Esophagus muscularis mucosa (tissue), 4 donors: ENCODE measurements at regions not wholly inside any gene's neighbourhood (a gene's known extent, or its start where the extent isn't known, plus 50 kb on each side); places are given as distances from the start of the nearest gene placed in this dataset.

Experiments used
- DNase-seq: peaks from one replicate; pipeline ENCODE4 v3.0.0-alpha.2; 2017; ENCODE audit errors: extremely low spot score
- H3K27ac ChIP-seq, 4 donors: fragments of 200-600 bp; sonication (generic); replicated peaks in 1 of 4; 1 replicate in 3 of 4; 2 replicates in 1 of 4; pipeline ENCODE4 v1.5.1; 2016 to 2019; ENCODE audit warnings: mild to moderate bottlenecking in 1 of 4
- H3K27me3 ChIP-seq, 4 donors: fragments of 200-600 bp; sonication (generic); one replicate each; pipeline versions ENCODE4 v1.5.1 to v1.6.0; 2016 to 2019
- H3K36me3 ChIP-seq, 4 donors: fragments of 200-600 bp; sonication (generic); one replicate each; pipeline ENCODE4 v1.5.1; 2016 to 2019
- H3K4me1 ChIP-seq, 4 donors: fragments of 200-600 bp; sonication (generic); one replicate each; pipeline ENCODE4 v1.5.1; 2016 to 2019
- H3K4me3 ChIP-seq, 4 donors: fragments of 200-600 bp; sonication (generic); 1 replicate in 2 of 4; 2 replicates in 2 of 4; pipeline ENCODE4 v1.5.1; 2016 to 2019; ENCODE audit warnings: mild to moderate bottlenecking in 4 of 4, moderate library complexity in 1 of 4
- H3K9me3 ChIP-seq, 4 donors: fragments of 200-600 bp; sonication (generic); 1 replicate in 3 of 4; 2 replicates in 1 of 4; pipeline ENCODE4 v1.5.1; 2016 to 2019
- CTCF ChIP-seq, 3 experiments: fragments of 200-600 bp in 2 of 3; fragments of 450-650 bp in 1 of 3; sonication (generic) in 2 of 3; IDR thresholded peaks; one replicate each; pipeline ENCODE4 v1.5.1; 2017 to 2019; ENCODE audit warnings: antibody characterized with exemption in 3 of 3, mild to moderate bottlenecking in 2 of 3, moderate library complexity in 1 of 3
- EP300 ChIP-seq: sonication (generic); formaldehyde crosslinking; IDR thresholded peaks from one replicate; pipeline ENCODE4 v1.6.1; 2017; ENCODE audit warnings: antibody characterized with exemption
- POLR2A ChIP-seq: fragments of 450-650 bp; IDR thresholded peaks from one replicate; pipeline ENCODE4 v1.6.1; 2017; ENCODE audit warnings: antibody characterized with exemption, moderate library complexity, mild to moderate bottlenecking, low read depth
- POLR2AphosphoS5 ChIP-seq, 2 donors: sonication (generic); formaldehyde crosslinking; IDR thresholded peaks; one replicate each; pipeline ENCODE4 v1.6.1; 2017; ENCODE audit warnings: antibody characterized with exemption in 2 of 2
- WGBS: methylation state at CpG from one replicate; pipeline ENCODE4 v1.1.5; 2018; 5-methylcytosine and 5-hydroxymethylcytosine counted together
- intact Hi-C: fragments of 100-400 bp; cut with DNase I; formaldehyde crosslinking; loops from one replicate; pipeline ENCODE4 v1.15.1; 2023
- small RNA-seq, 3 donors: library from RNA; depleted of rRNA; stranded (forward); fragments of <200 nt; gene quantifications; one replicate each; pipeline ENCODE3, GENCODE V24; 2016

DNA sequence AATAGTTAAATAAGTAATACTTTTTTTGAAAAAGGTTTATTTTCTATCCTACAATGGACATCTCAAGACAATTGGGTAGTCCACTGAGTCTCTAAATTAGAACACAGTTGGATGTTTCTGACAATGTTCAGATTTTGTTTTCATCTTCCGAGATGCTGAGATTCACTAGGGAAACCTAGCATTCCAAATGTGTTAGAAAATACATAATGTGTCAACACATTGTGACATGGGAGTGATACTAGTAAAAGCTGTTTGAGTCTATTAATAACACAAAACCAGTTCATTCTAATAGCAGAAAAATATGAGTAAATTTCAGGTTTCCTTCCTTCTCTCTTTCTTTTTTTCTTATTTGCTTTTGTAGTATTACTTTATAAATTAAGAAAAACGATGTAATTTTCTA, 68.2 kb upstream of the CDH10 start:
- DNase-seq = no peak
- no peak for TF ChIP-seq POLR2AphosphoS5 (IDR thresholded peaks at IDR 0.05)
- TF ChIP-seq CTCF (IDR thresholded peaks at IDR 0.05) = no peak
- TF ChIP-seq EP300 = no peak
- no peak for TF ChIP-seq POLR2A
- H3K27ac ChIP-seq = no peak overlapping the region
- H3K4me1 ChIP-seq = no peaks in the 10 kb centered on the region
- intact Hi-C loops = no loop called here
- WGBS = 58% methylated on average over 2 of the region's 2 CpGs
- H3K4me3 ChIP-seq = no peak overlapping the region
- H3K36me3 ChIP-seq = no peaks in the 10 kb centered on the region
- H3K9me3 ChIP-seq = no peaks in the 10 kb centered on the region
- H3K27me3 ChIP-seq = no peaks in the 10 kb centered on the region

DNA sequence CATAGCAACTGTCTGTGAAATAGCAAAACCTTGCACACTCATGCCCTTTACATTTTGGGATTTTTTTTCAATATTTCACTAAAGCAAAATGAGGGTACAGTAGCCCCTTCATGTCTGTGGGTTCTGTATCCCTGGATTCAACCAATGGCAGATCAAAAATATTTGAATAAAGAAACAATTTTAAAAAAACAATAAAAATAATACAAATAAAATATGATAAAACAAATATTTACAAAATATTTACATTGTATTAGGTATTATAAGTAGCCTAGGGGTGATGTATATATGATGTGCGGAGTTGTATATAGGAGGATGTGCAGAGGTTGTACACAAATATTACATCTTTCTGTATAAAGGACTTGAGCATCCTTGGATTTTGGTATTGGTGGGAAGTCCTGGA, 67.3 kb upstream of the CDH10 start:
- H3K36me3 ChIP-seq = no peaks in the 10 kb centered on the region
- H3K4me1 ChIP-seq = no peaks in the 10 kb centered on the region
- no peak overlapping the region for H3K4me3 ChIP-seq
- TF ChIP-seq EP300 = no peak
- no peak for TF ChIP-seq POLR2AphosphoS5 (IDR thresholded peaks at IDR 0.05)
- no peak for TF ChIP-seq POLR2A
- no peak for TF ChIP-seq CTCF (IDR thresholded peaks at IDR 0.05)
- intact Hi-C loops = no loop called here
- no peak overlapping the region for H3K27ac ChIP-seq
- WGBS = 89% methylated on average over 1 of the region's 1 CpG
- DNase-seq = no peak
- no peaks in the 10 kb centered on the region for H3K9me3 ChIP-seq
- no peaks in the 10 kb centered on the region for H3K27me3 ChIP-seq

GRCh38 chr5:24703934-24704333, 59.2 kb upstream of the CDH10 start:
- Histone ChIP-seq H3K27ac (no peak overlapping the region), H3K36me3 (no peaks in the 10 kb centered on the region), H3K9me3 (no peaks in the 10 kb centered on the region), H3K4me1 (no peaks in the 10 kb centered on the region), H3K4me3 (no peak overlapping the region), H3K27me3 (no peaks in the 10 kb centered on the region)
- intact Hi-C loops = no loop called here
- DNase-seq = no peak
- TF ChIP-seq POLR2A (no peak), EP300 (no peak), POLR2AphosphoS5 (IDR thresholded peaks at IDR 0.05) (no peak), CTCF (IDR thresholded peaks at IDR 0.05) (no peak)

Small RNA genes lying in the stretch of these regions (small RNA-seq; reads per million reads assigned to genes)
- gene AC022140.2 (0 reads per million in 3 donors), gene AC106754.2 (0 reads per million in 3 donors), gene BTG4P1 (0 reads per million in 3 donors), gene RF00019 (0 reads per million in 3 donors), gene RF00070 (0 reads per million in 3 donors), gene RNU6-374P (0 reads per million in 3 donors)
